BJ (cell line): ENCODE measurements at regions not wholly inside any gene's neighbourhood (a gene's known extent, or its start where the extent isn't known, plus 50 kb on each side); places are given as distances from the start of the nearest gene placed in this dataset.
A peak's percentile ranks its signal among the peaks of the same experiment; 100 is the strongest.

ENCODE experiments used
- CTCF ChIA-PET: fragments of 350-600 bp; formaldehyde crosslinking; extraction: SDS; loops from one replicate; lab custom pipeline; 2021; ENCODE audit warnings: antibody characterized with exemption, inconsistent platforms; lab: Yijun Ruan, JAX
- POLR2A ChIA-PET: fragments of 300-600 bp; sonication (Branson Sonifier 250); formaldehyde crosslinking; extraction: SDS; loops from one replicate; lab custom pipeline; 2021; ENCODE audit warnings: antibody characterized with exemption; lab: Charles Lee
- DNase-seq: peaks from one replicate; pipeline ENCODE4 v3.0.0-alpha.2; 2011; ENCODE audit warnings: low read depth
- H3K27me3 ChIP-seq: 2 replicates; pipeline ENCODE4 v1.6.0; 2011; ENCODE audit warnings: low read length; ENCODE audit not compliant: control insufficient read depth, insufficient read depth
- H3K36me3 ChIP-seq: 2 replicates; pipeline ENCODE4 v1.5.1; 2011; ENCODE audit warnings: low read length; ENCODE audit not compliant: control insufficient read depth, insufficient read depth
- H3K4me3 ChIP-seq: 2 replicates; pipeline ENCODE4 v1.5.1; 2011; ENCODE audit warnings: low read depth, mild to moderate bottlenecking, control low read depth, low read length
- TF ChIP-seq, protein P1 (sequence below): IDR thresholded peaks from 2 replicates; pipeline ENCODE4 v1.5.1; 2011; ENCODE audit warnings: low read depth, mild to moderate bottlenecking, control low read depth, inconsistent platforms, low read length, moderate library complexity; ENCODE audit not compliant: insufficient read depth

DNA sequence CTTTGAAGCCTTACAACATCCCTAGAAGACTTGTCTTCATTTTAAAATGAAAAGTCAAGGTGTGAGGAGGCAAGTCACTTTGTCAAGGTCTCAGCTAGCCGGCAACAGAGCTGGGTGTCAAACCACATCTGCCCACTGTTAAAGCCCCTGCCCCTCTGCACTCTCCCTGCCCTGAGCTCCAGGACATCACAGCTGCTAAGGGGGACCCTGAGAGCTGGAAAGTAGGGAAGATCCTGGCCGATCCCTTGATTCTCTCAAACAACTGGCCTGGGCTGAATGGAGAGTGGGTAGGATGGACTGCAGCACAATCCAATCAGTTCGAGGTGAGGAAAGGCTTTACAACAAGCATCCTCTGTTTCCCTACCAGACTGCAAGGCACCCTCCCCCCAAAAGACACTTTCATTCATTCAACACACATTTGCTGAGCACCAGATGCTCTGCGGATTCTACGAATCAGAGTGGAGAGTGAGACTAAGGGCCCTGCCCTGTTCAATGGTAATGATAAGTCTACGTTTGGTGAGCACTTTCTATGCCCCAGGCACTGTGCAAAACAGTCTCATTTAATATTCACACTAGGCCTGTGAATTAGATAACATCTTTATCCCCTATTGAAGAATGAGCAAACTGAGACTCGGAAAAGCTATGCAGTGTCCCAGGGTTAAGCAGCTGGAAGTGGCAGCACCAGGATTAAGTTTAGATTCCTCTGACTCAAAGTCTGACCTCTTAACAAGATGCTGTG lies 148.1 kb downstream of the HERPUD2 start:
- POLR2A ChIA-PET = no interaction called here
- Histone ChIP-seq H3K36me3 (no peaks in the 10 kb centered on the region), H3K4me3 (no peak overlapping the region), H3K27me3 (peaks cover 6% of the 10 kb centered on the region; the same call in 1 of the 2 replicates)
- TF ChIP-seq, protein P1, sequence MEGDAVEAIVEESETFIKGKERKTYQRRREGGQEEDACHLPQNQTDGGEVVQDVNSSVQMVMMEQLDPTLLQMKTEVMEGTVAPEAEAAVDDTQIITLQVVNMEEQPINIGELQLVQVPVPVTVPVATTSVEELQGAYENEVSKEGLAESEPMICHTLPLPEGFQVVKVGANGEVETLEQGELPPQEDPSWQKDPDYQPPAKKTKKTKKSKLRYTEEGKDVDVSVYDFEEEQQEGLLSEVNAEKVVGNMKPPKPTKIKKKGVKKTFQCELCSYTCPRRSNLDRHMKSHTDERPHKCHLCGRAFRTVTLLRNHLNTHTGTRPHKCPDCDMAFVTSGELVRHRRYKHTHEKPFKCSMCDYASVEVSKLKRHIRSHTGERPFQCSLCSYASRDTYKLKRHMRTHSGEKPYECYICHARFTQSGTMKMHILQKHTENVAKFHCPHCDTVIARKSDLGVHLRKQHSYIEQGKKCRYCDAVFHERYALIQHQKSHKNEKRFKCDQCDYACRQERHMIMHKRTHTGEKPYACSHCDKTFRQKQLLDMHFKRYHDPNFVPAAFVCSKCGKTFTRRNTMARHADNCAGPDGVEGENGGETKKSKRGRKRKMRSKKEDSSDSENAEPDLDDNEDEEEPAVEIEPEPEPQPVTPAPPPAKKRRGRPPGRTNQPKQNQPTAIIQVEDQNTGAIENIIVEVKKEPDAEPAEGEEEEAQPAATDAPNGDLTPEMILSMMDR = no peak
- no peak for DNase-seq
- CTCF ChIA-PET = interaction anchor here (1.6 kb wide), 1 partner anchor 9 kb away, joined by 6 read pairs; no protein-coding TSS in a partner anchor

DNA sequence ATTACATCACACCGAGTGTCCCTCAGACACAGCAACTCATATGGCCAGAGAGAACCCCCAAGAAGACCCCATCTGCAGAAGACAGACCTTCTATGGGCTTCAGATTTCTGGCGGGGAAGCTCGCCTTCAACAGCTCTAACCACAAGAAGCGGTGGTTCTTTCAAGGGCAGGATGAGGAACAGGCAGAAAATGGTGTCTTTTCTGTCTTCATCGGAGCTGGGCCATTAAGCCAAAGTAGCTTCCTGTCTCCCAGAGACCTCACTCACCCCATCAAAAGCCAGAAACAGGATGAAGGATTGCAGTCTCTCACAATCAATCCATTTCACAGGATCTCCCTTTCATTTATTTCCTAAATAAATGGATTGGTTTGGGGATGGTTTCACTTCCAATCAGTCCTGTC lies 149.1 kb downstream of the HERPUD2 start:
- H3K4me3 ChIP-seq = no peak overlapping the region
- H3K36me3 ChIP-seq = no peaks in the 10 kb centered on the region
- POLR2A ChIA-PET = no interaction called here
- TF ChIP-seq, protein P1 = no peak
- peaks cover 6% of the 10 kb centered on the region; the same call in 1 of the 2 replicates for H3K27me3 ChIP-seq
- CTCF ChIA-PET = interaction anchor here (0.7 to 1.6 kb wide), 2 partner anchors 8 to 10 kb away, joined by 3 to 6 read pairs; no protein-coding TSS in a partner anchor
- no peak for DNase-seq

DNA sequence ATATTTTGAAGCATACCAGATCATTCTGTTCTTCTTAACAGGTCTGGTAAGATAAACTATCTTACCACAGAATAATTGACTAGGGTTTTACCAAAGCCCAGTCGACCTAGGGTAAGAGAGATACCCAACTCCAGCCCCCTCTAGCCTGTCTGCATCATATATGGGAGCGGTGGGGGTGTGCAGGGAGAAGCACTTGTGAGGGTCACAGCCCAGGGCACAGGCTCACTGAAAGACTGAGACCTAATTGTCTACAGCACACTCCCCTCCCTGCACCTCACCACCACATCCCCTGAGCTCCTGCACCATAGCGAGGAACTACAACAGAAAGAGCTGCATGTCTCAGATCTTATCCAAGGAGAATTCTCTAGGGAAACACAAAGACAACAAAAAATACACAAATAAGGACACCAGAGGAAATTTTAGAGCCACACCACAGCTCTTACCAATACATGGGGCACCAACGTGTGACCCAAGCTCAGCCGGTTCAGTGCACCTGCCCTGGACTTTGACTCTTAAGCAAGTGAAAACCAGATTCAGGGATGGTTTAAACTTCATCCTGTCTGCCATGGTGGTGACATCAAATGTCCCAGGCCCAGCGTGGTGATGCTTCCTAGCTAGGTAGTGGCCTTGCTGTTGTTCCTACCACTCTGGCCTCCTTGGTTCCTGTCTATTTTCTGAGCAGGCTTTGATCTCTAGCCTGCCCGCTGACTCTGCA lies 150.8 kb downstream of the HERPUD2 start:
- ChIA-PET CTCF (no interaction called here), POLR2A (no interaction called here)
- Histone ChIP-seq H3K27me3 (peaks cover 6% of the 10 kb centered on the region; the same call in 1 of the 2 replicates), H3K36me3 (no peaks in the 10 kb centered on the region), H3K4me3 (no peak overlapping the region)
- no peak for DNase-seq
- TF ChIP-seq, protein P1 = no peak

DNA sequence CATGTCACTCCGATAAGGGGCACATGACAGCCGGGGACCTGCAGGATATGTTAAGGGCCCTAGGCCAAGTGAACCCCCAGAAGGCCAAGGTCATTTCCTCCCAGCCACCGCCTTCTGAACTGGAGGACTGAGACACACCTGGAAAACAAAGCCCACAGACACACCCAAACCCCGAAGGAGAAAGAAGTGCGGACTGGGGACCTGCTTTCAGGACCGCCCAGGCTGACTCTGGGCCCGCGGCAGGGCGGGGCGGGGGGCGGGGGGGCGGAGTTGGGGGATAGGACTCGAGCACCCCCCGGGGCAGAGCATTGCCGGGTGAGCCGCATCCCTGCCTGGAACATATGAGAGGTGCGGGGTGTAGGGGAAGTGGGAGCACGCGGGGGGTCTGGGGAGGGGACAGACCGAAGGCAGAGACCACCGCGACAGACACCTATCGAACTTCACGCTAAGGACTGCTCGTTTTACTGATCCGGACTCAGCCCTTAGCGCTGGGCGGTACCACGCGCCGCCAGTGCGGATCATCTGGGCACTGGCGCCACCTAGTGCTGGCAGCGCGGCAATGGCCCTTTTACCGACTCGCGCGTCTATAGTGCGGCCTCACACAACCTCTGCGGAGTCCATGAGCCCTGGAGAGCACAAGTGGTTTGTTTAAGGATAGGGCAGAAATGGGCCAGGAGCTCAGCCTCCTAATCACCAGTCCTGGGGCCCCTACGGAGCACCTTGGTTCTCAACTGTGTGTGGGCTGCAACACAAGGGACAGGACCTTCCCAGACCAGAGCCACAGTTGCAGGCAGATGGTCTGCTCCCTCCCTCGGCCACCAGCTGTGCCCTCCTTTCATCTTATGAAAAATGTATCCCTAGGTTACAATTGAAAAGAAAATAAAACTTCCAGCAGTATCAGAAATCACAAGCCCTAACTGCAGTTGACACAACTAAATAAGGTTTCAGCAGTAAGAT lies 157.6 kb downstream of the HERPUD2 start:
- no peak for DNase-seq
- H3K36me3 ChIP-seq = no peaks in the 10 kb centered on the region
- peak overlapping the region; percentile 24; the same call in 1 of the 2 replicates for H3K4me3 ChIP-seq
- ChIA-PET POLR2A (no interaction called here), CTCF (interaction anchor here (0.6 to 2.3 kb wide), 8 partner anchors 9 to 1285 kb away, joined by 3 to 7 read pairs (median 4); no protein-coding TSS in a partner anchor)
- TF ChIP-seq, protein P1 = peak; percentile 97
- H3K27me3 ChIP-seq = peaks cover 6% of the 10 kb centered on the region
